GM19328 (cell line): ENCODE measurements at regions not wholly inside any gene's neighbourhood (a gene's known extent, or its start where the extent isn't known, plus 50 kb on each side); places are given as distances from the start of the nearest gene placed in this dataset.
"Not testable (repeated sequence)": the region's sequence is repeated elsewhere in the genome, so short reads cannot be mapped to it uniquely, and the experiment has no call there.

Experiments used
- ATAC-seq: cut with Tn5 transposase; IDR thresholded peaks from one replicate; pipeline ENCODE4 v1.9.1; 2021; ENCODE audit warnings: mild to moderate bottlenecking, moderate library complexity; ENCODE audit not compliant: unreplicated experiment

GRCh38 chr14:70269582-70269981 is 80.8 kb upstream of the SLC8A3 start:
- no peak for ATAC-seq

DNA sequence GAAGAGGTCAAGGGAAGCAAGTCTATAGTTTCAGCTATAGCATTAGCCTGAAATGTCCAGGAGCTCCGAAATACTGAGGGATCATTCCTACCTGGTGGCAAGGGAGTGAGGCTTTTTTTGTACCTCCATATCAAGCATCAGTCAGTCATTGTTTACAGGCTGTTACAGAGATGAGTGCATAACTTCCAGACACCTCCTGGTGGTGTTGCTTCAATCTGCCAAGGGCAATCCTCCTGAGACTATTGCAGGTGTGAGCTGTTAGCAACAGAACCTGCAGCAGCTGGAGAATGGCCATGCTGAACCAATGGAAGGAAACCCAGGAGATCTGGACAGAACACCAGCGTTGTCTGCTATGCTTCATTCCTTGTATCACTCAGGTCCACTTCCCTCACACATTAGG is 80.0 kb upstream of the SLC8A3 start:
- ATAC-seq, result no peak

- no peak for ATAC-seq
Measured at GRCh38 chr14:70266157-70266556, 77.4 kb upstream of the SLC8A3 start.

GRCh38 chr14:70265422-70265821 is 76.7 kb upstream of the SLC8A3 start:
- ATAC-seq, result no peak

DNA sequence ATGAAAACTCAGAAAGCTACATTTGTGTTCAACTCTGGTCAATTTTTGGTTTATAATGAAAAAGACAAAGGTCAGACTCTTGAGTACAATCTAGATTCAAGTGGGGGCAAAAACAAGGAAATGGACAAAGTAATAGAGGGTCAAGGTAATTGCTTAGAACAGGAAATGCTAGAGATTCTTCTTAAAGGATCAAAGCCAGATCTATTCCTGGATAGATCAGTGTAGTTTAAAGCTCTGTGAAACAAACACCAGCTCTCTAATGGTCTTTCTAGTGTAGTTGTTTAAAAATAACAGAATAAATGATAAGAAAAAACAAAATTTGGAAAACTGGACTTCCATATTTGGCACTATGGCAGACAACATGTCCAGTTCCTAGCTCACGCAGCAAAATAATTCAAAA is 70.7 kb upstream of the SLC8A3 start:
- no peak for ATAC-seq

GRCh38 chr14:70257526-70257925 is 68.8 kb upstream of the SLC8A3 start:
- no peak for ATAC-seq

DNA sequence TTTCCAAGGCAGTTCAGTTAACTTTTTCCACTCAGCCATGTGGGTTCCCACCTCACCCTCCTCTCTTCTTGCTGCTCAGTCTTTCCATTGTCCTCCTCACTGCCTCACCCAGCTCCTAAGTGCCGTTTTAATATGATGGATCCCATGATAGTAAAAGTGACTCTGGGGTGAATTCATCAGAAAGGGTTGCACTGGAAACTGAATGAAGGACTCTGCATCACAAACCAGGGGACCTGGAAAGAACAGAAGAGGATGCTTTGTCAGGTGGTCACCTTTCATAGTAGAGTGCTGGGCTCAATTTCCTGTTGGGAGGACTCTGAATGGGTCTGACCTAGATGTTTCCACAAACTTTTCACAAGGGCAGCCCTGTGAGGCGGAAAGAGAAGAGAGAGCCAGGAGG is 67.8 kb upstream of the SLC8A3 start:
- no peak for ATAC-seq

- not testable (repeated sequence) for ATAC-seq
Measured at GRCh38 chr14:70255071-70256057, 66.6 kb upstream of the SLC8A3 start.

GRCh38 chr14:70254476-70254961 is 65.8 kb upstream of the SLC8A3 start:
- no peak for ATAC-seq

- not testable (repeated sequence) for ATAC-seq
Measured at GRCh38 chr14:70253547-70253946, 64.8 kb upstream of the SLC8A3 start.

DNA sequence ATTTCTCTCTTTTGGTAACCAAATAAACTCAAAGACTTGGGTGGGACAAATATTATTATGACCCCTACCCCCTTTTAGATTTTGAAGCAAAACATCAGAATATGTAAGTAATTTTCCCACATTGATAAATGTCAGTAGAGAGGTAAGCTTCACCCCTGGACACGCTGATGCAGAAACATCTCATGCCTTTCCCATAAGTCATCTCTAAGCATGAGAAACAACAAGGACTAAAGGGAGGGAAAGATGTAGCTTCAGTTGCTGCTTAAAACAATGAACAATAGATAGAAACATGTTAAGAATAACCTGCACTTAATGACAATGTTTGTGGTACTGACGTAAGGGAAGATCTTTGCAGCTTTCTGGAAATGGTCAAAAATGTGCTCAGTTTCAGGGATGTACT is 56.3 kb upstream of the SLC8A3 start:
- no peak for ATAC-seq

GRCh38 chr14:70239802-70240201 is 51.1 kb upstream of the SLC8A3 start:
- peak; percentile 67 for ATAC-seq

- ATAC-seq, result not testable (repeated sequence)
Measured at GRCh38 chr14:70238635-70239034, 49.9 kb upstream of the SLC8A3 start.
